ENCODE measurements at regions not wholly inside any gene's neighbourhood (a gene's known extent, or its start where the extent isn't known, plus 50 kb on each side); places are given as distances from the start of the nearest gene placed in this dataset.

DNA sequence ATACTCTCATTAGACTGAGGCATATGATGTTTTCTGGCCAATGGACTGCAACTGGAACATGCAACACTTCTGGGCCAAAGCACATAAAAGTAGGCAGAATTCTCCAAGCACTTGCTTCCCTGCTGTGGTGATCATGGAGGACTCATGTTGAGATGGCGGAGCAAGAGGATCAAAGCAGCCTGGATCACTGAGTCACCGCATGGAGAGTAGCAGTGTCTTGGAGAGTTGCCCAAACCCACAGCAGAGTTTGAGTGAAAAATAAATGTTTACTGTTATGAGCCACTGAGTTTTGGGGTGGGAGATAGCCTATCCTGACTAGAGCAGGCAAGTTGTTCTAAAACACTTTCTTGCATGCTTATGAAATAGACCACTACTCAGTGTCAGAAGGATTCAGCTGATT, 359.5 kb downstream of the ZNF521 start:
- Histone ChIP-seq H3K23me2 (ENCODE audit: insufficient read length, low read depth, low read length, poor library complexity, severe bottlenecking) (no peaks in the 10 kb centered on the region), H3K4me1 (ENCODE audit: insufficient read depth, low read length) (peaks cover 5% of the 10 kb centered on the region), H3K23ac (ENCODE audit: insufficient read length, low read depth, low read length) (no peak overlapping the region), H4K91ac (ENCODE audit: insufficient read length, low read depth, low read length) (no peak overlapping the region), H4K8ac (replicated peaks; ENCODE audit: insufficient read length, low read depth, low read length) (no peak overlapping the region), H3T11ph (ENCODE audit: low read length) (no peak overlapping the region), H2BK120ac (ENCODE audit: low read depth, low read length, poor library complexity, severe bottlenecking) (no peak overlapping the region), H2AFZ (ENCODE audit: low read length) (no peak overlapping the region), H3K14ac (ENCODE audit: insufficient read depth, low read length) (no peak overlapping the region), H3K79me1 (ENCODE audit: insufficient read depth, low read depth, low read length, poor library complexity, severe bottlenecking) (no peaks in the 10 kb centered on the region), H3K27ac (ENCODE audit: insufficient read length, low read depth, low read length) (no peak overlapping the region), H3K18ac (ENCODE audit: insufficient read length, low read depth, low read length) (no peak overlapping the region), H4K5ac (ENCODE audit: insufficient read length, low read depth, low read length) (no peak overlapping the region), H3K27me3 (ENCODE audit: insufficient read depth, low read length) (no peaks in the 10 kb centered on the region; the same call in 1 of the 2 replicates), H2BK12ac (ENCODE audit: insufficient read length, low read depth, low read length) (no peak overlapping the region), H2BK20ac (ENCODE audit: low read depth, low read length, poor library complexity, severe bottlenecking) (no peak overlapping the region), H2BK5ac (ENCODE audit: insufficient read length, low read length) (no peak overlapping the region), H2AK5ac (ENCODE audit: insufficient read length, low read length) (no peak overlapping the region), H3K9me3 (ENCODE audit: control insufficient read depth, low read depth, low read length) (no peaks in the 10 kb centered on the region), H3K4me2 (ENCODE audit: insufficient read depth, insufficient read length, low read length) (no peak overlapping the region), H3K9ac (ENCODE audit: extremely low read depth, insufficient read length, low read length) (no peak overlapping the region), H3K56ac (ENCODE audit: insufficient read length, low read depth, low read length) (no peak overlapping the region), H3K79me2 (ENCODE audit: insufficient read depth, low read length) (no peaks in the 10 kb centered on the region), H4K20me1 (ENCODE audit: control insufficient read depth, insufficient read depth, insufficient read length) (no peaks in the 10 kb centered on the region), H2BK15ac (ENCODE audit: low read depth, low read length) (no peak overlapping the region), H3K4ac (ENCODE audit: low read depth, low read length) (no peak overlapping the region)
- no CpG with 5 or more reads among the region's 2 CpGs for WGBS (ENCODE audit: extremely low coverage, insufficient read length, low lambda C conversion rate)
- Mint-ChIP-seq H3K27ac (peak overlapping the region in 1 of 3 experiments; percentile 56; a peak in 1 of 7 replicates), H3K9me3 (no peaks in the 10 kb centered on the region; a peak in 1 of 5 replicates), H3K4me1 (peaks cover 9 to 16% of the 10 kb centered on the region in 2 experiments), H3K27me3 (ENCODE audit: low read depth) (no peaks in the 10 kb centered on the region), H3K4me3 (no peak overlapping the region), H3K36me3 (ENCODE audit: insufficient read depth in 1 of 3, low read depth in 3 of 3) (no peaks in the 10 kb centered on the region; a peak in 1 of 7 replicates)
- no peak for DNase-seq
- TF ChIP-seq, protein P1, sequence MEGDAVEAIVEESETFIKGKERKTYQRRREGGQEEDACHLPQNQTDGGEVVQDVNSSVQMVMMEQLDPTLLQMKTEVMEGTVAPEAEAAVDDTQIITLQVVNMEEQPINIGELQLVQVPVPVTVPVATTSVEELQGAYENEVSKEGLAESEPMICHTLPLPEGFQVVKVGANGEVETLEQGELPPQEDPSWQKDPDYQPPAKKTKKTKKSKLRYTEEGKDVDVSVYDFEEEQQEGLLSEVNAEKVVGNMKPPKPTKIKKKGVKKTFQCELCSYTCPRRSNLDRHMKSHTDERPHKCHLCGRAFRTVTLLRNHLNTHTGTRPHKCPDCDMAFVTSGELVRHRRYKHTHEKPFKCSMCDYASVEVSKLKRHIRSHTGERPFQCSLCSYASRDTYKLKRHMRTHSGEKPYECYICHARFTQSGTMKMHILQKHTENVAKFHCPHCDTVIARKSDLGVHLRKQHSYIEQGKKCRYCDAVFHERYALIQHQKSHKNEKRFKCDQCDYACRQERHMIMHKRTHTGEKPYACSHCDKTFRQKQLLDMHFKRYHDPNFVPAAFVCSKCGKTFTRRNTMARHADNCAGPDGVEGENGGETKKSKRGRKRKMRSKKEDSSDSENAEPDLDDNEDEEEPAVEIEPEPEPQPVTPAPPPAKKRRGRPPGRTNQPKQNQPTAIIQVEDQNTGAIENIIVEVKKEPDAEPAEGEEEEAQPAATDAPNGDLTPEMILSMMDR (conservative IDR thresholded peaks at IDR 0.05) = no peak
